SIG-M5 treated with dmso at 0.1 percent for 504 hours (cell line): ENCODE measurements at regions not wholly inside any gene's neighbourhood (a gene's known extent, or its start where the extent isn't known, plus 50 kb on each side); places are given as distances from the start of the nearest gene placed in this dataset.
A peak's percentile ranks its signal among the peaks of the same experiment; 100 is the strongest.

Source experiments
- DNase-seq: peaks from one replicate; lab custom pipeline; 2025; ENCODE audit not compliant: unreplicated experiment; lab: John Stamatoyannopoulos, UW

DNA sequence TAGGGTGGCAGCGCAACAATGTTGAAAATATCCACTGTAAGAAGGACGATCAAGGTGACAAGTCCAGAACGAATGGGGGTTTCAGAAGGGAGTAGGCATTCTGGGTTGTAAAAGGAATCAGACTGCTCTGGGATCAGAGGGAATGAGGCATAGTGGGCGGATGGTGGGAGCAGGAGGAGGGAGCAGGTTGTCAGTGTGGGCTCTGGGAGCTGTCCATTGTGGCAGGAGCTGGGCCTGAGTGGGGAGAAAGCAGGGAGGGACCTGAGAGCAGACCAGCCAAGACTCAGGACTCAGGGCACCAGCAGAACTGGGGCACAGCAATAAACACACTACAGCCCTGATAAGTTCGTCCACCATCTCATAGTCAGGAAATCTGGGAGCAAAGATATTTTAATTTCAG, 292.6 kb upstream of the MKI67 start:
- DNase-seq: no peak

- DNase-seq: no peak
Observed at GRCh38 chr10:128419466-128420019, 293.3 kb upstream of the MKI67 start.

DNA sequence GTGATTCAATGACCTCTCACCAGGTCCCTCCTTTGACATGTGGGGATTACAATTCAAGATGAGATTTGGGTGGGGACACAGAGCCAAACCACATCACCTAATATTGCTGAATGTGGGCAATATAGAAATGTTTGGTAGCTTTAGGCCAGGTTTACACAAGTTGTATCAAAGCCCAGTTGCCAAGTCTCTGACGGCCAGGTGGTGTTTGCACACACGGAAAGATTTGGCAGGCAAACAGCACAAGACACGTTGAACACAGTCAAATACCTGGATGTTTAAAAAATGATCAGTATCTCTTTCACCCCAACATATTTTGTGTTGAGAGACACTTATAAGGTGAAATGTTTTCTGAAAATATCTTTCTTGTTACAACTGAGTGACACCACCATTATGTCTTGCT, 294.4 kb upstream of the MKI67 start:
- DNase-seq: no peak

DNA sequence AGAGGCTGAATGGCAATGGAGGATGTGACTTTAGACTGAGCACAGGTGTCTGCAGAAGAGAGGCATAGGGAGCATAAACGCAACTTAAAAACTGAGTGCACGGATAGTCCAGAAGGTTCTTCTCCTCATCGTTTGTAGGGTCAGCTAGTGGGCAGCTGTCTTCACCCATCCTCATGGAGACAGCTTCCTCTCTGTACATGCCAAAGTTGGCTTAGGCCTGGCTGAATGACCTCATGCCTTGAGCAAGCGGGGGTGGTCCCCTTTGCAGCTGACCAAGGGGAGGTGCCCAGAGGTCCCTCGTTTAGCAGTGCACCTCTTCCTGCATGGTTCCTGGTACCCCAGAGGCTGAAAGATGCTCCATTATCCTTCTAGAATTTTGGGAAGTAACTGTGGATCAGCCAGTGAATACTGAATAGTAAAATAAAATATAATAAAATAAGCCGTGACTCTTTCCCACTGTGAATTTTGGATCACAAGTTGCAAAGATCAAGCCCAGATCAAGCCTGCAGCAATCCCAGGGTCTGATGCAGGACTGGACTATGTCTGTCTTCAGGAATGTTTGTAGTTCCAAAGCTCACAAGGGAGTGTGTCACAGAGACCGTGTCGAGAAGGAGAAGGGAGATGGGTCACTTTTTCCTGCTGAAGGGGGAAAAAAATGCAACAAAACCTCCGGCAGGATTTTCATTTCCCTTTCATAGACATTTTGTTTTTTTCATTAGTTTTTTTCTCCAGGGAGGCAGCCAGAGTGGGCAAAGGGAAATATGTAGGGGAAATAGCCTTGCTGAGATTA, 295.3 kb upstream of the MKI67 start:
- no peak for DNase-seq

DNA sequence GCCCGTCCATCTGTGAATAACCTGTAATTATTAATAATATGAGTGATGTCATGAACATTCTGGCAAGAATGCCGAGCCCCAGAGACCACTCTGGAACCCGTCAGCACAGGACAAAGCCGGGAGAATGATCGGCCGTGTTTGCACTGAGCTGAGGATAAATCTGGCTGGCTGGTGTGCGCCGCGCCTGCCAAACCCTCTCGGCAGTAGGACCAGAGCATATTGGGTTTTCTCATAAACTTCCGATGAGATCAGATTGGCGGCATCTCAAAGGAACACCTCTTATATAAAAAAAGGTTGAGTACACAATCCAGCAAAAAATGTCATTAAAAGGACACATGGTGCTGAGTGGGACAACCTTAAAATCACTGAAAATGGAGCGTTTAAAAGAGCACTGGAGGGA, 296.0 kb upstream of the MKI67 start:
- no peak for DNase-seq

DNA sequence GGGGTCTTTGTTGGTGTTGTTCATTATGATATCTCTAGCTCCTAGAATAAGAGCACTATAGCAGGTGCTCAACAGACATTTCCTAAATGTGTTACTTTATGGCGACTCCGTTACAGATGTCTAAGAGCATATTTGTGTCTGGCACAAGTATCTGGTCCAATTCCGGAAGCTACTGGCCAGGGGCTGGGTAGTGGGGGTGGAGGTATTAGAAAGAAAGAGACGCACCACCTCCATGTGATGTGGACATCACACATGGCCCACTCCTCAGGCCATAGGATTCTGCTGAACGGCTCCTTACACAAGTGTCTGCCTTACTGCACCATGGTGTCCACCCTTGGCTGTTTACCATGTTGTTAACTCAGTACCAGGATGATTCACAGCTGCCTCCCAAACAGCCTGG, 296.8 kb upstream of the MKI67 start:
- no peak for DNase-seq

GRCh38 chr10:128429321-128429720, 303.1 kb upstream of the MKI67 start:
- no peak for DNase-seq

- no peak for DNase-seq
Observed at GRCh38 chr10:128429835-128430513, 303.8 kb upstream of the MKI67 start.

DNA sequence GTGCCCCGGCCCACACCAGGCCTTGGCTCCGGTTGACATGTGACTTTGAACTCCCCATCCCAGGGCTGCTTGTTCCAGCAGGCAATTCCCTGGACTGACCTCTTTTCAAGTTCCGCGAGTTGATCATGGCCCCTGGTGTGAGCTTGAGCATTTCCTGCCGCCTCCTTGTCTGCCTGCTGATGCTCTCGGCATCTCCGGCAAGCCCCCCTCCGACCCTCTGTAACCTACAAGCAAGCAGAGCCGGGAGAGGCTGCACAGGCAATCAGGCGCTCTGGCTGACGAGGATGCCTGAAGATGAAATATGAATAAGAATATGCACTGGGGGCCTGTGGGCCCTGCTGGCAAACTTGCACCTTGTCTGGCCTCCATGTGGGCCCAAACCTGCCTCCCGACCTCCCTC, 304.9 kb upstream of the MKI67 start:
- DNase-seq: no peak

DNA sequence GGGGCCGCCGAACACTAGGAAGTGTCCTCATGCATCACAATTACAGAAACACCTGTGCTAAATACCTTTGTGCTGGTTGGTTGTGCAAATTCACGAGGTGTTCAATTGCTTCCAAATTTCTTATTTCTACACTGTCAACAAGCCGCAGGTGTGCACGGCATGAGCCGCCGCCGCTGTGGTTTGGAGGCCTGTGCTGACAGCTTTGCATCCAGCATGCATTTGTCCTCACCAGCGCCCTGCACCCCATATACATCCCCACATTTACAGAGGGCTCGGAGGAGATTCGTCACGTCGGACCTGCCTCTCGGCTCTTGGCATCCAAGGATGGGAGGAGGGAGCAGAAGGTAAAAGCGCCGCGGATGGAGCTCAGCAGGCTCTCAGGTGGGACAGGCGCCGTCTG, 305.3 kb upstream of the MKI67 start:
- DNase-seq: no peak

- no peak for DNase-seq
Observed at GRCh38 chr10:128432011-128432410, 305.8 kb upstream of the MKI67 start.

DNA sequence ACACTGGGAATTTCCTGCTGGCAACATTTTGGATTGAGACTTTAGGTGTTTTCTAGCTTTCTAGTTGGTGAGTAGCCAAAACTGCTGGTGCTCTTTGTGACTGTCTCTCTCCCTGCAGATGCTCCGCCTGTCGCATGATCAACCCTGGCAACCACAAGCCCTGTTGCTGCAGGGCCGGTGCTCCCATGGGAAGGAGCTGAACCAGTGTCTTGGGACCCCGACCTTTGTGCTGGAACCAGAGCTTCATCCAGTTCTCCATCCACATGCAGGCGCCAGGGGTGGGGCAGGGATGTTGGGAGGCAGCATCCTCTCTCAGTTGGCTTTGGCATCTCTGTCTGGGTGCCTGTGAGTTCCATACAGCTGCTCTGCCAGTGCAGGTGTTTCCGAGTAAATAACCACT, 306.2 kb upstream of the MKI67 start:
- DNase-seq: no peak

DNA sequence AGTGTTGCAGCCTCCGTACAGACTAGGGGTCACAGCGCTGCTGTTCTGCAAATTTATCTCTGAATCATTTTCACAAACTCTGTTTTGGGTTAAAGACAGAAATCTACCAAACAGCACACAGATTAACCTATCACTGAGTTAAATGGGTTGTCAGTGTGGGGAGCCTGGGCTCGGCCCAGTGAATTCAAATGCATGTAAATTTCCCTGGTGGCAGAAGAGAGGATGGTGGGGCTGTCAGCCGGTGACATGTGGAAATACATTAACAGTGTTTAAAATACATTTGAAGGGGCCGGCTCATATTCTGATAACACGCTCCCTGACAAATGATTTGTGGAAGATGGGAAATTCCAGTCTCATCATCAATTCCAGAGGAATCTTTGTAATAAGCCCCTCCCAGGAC, 309.6 kb upstream of the MKI67 start:
- DNase-seq: no peak

DNA sequence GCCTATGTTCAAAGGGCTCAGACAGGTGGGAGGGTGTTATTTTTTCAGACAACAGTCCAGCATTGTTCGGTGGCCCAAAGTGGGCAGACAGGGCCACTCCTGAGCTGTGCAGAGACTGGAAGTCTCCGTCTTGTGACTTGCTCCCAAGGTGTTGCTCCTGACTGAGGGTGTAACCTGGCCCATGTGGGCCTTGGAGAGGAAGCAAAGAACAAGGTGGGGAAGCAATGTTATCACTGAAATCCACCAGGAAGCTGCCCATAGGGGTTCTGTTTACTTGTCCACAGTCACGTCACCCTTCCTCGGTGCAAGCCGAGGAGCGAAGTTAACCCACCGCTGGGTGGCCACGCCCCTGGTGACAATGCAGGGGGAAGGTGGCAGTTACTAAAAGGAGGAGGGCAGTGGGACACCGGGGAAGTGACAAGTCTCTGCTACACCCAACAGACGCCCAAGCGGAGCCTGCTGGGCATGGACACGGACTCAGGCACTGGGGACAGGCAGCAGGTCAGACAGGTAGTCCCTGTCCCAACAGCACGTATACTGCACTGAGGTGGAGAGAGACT, 311.6 kb upstream of the MKI67 start:
- DNase-seq: no peak

DNA sequence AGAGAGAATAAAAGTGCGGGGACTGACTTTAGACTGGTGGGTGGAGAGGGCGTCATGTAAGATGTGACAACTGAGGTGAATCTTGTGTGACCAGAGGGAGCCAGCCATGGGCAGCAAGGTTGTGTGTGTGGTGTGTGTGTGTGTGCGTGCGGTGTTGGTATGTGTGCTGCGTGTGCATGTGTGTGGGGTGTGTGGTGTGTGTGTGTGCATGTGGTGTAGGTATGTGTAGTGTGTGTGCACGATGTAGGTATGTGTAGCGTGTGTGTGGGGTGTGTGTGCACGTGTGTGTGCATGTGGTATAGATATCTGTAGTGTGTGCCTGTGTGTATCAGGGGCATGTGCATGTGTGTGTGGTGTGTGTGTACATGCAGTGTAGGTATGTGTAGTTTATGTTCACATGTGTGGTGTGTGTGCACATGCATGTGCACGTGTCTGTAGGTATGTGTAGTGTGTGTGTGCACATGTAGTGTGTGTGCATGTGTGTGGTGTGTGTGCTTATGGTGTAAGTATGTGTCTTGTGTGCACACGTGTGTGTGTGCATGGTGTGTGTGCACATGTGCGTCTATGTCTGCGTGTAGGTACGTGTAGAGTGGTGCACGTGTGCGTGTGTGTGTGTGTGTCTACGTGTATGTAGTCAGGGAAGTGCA, 312.3 kb upstream of the MKI67 start:
- DNase-seq: no peak

DNA sequence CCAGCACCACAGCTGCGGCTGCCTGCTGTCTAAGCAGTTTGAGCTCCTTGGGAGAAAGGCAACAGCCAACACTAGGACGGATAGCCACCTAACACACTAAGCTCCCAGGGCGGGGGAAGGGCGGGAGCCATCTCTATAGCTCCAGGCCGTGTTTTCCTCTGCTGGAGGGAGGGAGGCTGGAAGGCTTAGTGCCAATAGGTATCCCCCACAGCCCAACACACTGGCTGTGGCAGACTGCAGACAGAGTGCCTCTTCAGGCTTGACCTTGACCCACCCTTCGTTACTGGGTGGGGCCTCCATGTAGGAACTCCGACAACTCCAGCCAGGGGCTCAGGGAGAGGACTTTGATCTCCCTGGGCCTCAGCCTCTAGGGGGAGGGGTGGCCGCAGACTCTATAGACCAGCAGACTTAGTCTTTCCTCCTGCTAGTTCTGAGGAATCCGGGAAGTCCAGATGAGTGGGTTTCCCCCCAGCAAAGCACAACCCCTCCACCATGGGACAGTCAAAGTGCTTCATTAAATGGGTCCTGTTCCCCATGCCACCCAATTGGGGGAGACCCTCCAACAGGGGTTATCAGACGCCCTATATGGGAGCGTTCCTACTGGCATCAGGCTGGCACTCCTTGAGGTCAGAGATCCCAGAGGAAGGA, 314.4 kb upstream of the MKI67 start:
- no peak for DNase-seq

GRCh38 chr10:128443925-128444518, 317.8 kb upstream of the MKI67 start:
- DNase-seq: no peak

GRCh38 chr10:128448796-128449195, 322.6 kb upstream of the MKI67 start:
- DNase-seq: peak; percentile 5

GRCh38 chr10:128451879-128452278, 325.7 kb upstream of the MKI67 start:
- no peak for DNase-seq

- no peak for DNase-seq
Observed at GRCh38 chr10:128456271-128456670, 330.0 kb upstream of the MKI67 start.

DNA sequence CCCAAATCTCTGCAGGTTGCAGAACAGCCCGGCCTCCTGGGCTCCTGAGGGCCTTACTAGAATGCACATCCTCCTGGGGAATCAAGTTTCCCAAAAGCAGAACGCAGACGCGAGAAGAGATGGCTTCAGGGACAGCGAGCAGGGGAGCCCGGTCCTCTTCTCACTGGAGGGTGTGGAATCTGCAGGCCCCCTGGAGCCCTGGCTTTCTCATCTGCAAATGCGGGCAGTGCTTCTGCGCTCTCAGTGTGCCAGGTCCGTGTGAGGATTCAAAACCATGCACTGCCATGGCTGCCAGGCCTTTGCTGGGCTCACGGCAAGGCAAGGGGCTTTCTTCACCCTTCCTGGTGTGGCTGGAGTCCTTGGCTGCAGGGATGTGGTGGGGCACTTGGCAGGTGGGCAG, 330.9 kb upstream of the MKI67 start:
- DNase-seq: no peak
